IPS-NIHi11 (cell line): ENCODE measurements at regions not wholly inside any gene's neighbourhood (a gene's known extent, or its start where the extent isn't known, plus 50 kb on each side); places are given as distances from the start of the nearest gene placed in this dataset.
A peak's percentile ranks its signal among the peaks of the same experiment; 100 is the strongest.
"Not testable (repeated sequence)": the region's sequence is repeated elsewhere in the genome, so short reads cannot be mapped to it uniquely, and the experiment has no call there.

Experiments used
- DNase-seq: peaks from one replicate; pipeline ENCODE4 v3.0.0; 2012; ENCODE audit warnings: mixed read lengths, low spot score

DNA sequence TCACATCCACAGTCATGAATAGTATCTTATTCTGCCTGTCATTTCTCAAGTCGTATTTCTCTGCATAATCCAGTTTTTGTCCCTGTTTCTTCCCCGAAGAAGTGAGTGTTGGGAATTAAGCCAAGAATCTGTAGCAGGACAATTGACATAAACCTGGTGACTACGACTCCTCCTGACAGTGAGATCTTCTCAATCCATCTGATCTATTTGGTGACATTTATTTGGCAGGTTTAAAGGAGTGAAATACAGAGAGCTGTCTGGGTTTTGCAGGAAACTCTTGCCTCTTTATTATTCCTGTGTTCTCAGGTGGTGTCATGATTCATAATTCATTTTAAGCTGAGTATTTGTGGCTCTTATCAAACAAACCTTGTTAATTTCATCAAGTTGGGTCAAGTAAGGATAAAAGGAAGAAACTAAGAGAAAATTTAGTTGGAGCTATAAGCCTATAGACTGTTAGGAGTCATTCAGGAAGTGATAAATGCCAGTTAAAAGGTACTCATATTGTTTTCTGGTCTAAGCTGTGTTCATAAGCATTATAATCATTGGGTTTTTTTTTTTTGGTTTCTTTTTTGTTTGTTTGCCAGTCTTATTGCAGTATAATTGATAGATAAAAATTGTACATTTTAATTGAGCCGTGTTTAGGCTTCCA is 95.9 kb upstream of the PCSK1 start:
- no peak for DNase-seq

DNA sequence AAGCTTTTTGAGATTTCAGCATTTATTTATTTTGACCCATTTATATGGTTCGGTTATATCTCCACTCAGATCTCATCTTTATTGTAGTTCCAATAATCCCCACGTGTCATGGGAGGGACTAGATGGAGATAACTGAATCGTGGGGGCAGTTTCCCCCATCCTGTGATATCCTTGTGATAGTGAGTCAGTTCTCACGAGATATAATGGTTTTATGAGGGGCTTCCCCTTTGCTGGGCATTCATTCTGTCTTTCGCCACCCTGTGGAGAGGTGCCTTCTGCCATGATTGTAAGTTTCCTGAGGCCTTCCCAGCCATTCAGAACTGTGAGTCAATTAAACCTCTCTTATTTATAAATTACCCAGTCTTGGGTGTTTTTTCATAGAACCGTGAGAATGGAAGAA is 96.5 kb upstream of the PCSK1 start:
- no peak for DNase-seq

DNA sequence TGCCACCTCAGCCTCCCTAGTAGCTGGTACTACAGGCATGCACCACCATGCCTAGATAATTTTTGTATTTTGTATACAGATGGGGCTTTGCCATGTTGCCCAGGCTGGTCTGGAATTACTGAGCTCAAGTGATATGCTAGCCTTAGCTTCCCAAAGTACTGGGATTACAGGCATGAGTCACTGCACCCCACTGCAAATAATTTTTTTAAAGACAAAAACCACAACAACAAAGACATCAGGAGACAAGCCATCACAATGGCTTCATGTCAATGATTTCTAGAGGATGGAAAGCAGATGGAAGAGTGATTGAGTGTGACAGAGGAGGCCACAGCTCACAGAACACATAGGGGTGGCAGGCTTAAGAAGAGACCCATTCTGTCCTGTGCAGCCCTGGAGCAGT is 97.9 kb upstream of the PCSK1 start:
- DNase-seq = no peak

DNA sequence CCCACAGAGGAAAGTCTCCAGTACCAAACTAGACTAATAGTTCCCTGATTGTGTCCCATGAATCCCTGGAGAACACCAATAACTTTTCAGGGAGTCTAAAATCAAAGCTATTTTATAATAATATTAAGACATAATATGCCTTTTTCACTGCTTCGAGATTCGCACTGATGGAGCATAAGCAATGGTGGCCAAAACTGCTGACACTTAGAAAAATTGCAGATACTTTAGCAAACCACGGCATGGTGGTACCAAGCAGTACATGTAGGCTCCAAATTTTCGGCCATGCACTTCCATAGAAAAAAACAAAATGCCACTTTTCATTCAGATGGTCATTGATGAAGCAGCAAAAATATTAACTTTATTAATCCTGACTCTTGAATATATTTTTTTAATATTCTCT is 100.3 kb upstream of the PCSK1 start:
- DNase-seq = no peak

DNA sequence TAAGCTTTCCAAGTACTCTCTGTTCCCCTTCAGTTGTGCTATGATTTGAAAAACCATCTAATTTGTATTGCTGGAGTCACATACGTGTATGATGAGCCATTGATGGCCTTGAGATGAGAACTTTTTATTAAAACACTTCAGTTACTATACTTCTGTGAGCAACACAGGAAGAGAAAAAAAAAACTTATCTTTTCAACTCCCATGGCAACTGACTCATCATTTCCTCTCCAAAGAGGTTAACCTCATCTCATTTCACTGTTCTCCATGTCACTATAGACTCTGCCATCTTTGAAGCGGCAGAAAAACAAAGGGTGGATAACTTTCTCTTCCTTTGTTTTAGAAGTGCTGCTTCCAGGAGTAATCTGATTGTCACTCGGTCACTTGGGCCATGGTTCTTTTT is 104.3 kb upstream of the PCSK1 start:
- DNase-seq = no peak

DNA sequence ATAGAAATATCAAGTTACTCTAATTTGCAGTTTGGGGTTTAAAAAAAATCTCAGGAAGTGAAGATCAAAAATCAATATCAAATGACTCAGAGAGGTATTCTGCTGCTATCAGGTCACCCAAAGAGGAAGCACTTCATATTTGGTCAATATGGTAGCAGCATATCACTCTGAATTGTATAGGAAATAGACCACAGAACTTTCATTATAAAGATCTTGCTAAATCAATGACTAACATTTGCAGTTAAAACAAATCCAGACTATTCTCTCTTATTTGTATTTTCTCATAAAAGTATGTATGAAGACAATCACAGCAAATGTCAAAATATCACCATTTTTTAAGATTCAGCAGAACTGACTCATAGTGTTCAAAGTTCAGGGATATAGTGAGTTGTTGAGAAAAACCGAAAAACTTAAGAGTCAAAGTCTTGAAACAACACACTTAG is 105.8 kb upstream of the PCSK1 start:
- DNase-seq = no peak

DNA sequence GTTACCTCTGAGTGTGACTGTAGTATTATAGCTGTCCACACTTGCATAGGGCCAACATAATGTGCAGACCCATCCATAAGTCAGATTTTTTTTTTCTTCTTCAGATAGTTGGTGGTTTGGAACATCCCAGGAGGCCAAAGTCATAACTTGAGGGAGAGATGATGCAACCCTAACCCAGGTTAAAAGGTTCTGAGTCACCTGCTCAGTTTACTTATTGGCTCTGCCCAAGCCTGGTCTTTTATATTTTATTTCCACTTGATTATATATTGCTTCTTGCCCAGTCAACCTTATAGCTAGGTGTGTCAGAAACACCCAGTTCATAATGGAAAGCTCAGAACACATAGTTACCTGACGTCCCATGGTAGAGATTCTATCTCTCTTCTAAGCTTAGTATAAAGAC is 113.1 kb upstream of the PCSK1 start:
- DNase-seq = no peak

DNA sequence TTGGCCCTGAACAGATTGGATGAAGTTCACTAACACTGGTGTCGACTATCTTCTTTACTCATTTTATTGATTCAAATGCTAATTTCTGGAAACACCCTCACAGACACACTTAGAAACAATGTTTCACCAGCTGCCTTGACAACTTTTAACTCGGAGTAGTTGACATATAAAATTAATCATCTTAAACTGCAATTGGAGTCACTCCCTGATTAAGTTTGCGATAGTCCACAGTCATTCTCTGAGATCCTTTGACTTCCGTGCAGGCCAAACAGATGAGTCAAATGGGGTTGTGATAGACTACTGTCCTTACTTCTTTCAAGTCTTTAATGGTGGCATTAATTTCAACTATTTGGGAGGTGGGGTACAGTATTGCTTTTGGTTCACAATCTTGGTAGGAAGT is 114.4 kb upstream of the PCSK1 start:
- no peak for DNase-seq

DNA sequence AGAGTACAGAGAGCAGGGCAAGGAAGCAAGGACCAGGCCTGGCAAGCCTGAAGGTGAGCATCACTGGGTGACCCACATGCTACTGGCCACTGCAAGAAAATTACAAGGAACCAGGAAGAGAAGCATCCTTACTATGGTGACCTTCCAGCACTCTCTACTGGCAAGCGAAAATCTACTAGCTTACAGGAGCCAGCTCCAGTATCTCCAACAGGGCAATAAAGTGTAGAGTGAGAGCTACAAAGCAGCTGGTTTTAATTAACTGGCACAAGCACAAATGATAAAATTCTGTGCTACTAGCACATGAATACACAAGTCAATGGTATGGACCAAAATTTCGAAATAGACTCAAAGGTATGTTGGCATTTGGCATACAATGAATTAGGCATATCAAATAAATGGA is 113.3 kb upstream of the CAST start:
- DNase-seq = no peak

DNA sequence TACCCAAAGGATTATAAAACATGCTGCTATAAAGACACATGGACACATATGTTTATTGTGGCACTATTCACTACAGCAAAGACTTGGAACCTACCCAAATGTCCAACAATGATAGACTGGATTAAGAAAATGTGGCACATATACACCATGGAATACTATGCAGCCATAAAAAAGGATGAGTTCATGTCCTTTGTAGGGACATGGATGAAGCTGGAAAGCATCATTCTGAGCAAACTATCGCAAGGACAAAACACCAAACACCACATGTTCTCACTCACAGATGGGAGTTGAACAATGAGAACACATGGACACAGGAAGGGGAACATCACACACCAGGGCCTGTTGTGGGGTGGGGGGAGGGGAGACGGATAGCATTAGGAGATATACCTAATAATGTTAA is 101.3 kb upstream of the CAST start:
- not testable (repeated sequence) for DNase-seq

DNA sequence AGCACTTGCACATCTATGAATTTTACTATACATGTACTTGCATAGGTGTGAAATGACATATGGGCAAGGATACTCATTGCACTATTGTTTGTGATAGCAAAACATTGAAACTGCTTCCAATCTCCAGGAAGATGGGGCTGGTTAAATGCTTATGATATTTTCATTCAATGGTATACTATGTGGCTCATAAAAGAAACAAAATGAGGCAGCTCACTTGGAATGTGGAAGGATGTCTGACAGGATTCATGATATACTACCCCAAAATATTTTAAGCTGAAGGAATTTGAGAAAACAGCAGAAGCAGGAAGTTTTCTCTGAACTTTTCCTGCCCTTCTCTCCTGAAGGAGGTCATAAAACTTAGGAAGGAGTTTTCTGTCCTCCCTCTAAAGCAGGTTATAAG is 99.6 kb upstream of the CAST start:
- DNase-seq = no peak

DNA sequence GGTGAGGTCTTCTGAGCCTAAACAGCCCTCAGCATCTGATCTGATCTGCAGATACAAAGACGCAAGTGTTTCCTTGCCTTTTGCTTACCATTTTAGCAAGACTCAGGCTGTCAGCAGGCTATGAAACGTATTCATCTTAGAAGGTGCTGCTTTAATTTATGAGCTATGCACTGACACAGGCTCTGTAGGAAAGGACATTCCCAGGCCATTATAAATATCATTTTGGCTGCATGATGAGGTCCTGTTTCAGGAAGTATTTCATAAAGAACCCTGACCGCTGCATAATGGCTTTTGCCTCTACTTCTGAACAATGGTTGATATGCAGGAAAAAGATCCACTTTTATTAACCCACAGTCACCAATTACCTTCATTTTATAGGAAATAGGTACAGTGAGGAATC is 98.4 kb upstream of the CAST start:
- no peak for DNase-seq

DNA sequence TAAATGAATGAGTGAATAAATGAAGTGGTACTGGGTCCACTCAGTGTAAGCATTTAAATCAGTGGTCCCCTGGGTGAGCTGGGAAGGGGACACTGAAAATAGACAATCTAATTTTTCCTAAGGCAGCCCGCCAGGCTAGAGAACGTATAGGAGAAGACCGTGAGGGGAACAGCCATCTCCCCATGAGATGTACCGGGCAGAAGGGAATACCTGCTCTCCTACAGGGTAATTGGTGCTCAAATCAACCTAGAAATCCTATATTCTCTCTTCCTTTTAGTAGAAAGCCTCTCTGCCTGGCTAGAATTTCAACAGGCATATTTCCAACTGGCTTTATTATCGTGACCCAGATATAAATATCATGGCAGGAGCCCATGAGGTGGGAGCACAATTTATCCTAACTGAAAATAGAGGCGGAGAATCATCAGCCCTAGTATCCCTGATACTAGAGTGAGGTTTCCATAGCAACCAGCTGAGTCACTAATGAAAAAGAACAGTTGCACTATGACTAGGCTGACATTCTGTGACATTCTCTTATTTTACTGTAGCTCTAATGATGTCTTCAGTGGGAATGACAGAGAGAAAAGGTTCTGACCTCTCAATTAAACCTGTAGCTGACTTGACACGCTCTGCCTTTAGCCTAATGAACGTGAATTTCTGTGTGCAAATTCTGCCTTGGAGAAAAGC is 96.5 kb upstream of the CAST start:
- DNase-seq = no peak

DNA sequence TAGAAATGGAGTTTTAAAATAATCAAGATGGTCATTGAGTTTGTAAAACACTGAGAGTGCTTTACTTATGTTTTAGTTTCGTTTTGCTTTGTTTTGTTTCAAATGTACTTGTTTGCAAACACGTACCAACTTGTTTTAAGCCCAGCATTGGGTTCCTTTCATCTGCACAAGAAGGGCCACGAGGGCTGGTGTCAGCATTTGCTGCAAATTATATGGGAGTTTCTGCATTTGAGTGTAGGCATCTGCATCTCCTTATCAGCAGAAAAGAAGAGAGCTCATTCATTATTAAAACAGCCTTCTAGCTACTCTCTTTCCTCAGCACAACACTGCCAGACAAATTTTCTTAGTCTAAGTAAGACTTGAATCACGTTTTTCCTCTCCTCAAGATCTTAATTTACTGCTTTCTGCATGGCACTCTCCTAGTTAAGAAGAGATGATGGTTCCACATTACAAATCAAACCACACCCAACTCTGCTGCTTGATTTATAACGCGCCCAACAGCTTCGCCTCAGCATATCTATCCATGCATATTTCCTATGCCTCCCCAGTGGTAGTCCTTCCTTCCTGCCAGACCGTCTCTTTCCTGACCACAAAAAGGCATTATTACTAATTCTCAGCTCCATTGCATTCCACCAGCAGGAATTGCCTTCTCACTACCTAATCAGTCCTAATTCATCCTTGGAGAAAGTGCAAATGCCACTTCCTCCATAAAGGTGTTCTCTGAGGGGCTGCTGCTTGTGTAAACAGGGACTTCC is 95.2 kb upstream of the CAST start:
- DNase-seq = no peak

DNA sequence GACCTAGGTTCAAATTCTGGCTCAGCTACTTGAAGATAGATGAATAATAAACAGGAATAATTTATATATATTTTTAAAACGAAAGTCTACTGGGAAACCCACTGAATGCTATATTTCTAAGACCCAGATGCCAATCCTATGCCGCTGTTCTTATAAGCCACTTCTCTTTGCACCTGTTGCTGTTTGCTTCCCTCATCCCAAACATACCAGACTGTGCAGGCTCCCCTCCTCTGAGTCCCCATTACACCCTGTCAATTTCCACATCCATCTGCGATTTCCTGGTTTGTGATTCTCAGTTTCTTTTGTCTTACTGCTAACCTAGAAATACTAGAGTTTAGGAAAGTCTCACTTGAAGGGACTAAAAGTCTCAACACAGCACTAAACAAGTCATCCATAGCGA is 92.8 kb upstream of the CAST start:
- no peak for DNase-seq

DNA sequence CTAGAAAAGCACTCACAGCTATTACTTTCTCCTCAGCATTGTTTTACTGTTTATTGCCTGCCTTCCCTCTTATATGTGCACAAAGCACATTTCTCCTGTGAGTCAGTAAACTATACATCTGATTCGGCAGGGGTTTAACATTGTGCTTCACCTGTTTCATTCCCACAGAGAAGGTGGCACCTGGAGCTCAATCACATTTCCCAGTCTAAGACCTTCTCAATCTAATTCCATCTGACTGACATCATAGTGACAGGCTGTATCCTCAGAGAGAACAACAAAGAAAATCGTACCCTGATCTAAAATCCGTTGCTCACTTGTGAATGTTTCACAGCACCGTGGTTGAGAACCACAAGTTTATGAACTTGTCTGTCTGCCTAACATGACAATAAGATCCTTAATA is 92.4 kb upstream of the CAST start:
- no peak for DNase-seq

DNA sequence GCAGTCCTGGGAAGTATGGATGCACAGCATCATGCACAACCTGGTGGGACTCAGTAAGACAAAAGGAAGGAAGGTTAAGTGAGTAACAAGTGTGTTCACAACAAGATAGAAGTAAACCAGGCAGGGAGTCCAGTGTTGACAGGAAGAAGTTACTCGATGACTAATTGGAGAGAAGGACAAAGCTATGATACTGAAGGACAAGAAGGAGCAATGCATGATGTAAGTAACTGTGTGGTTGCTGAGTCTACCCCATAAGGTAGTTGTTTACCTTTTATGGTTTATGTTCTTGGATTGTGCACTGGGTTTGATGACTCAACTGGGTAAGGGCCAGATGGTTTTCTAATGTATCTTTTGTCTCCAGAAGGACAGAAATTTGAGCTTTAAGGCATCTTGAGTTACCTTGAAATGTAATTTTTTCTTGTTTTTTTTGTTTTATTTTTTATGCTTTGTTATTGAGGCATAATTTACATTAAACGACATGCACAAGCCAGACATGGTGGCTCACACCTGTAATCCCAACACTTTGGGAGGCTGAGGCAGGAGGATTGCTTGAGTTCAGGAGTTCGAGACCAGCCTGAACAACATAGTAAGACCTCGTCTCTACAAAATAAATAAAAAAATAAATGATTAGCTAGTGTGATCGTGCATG is 89.2 kb upstream of the CAST start:
- DNase-seq = no peak

DNA sequence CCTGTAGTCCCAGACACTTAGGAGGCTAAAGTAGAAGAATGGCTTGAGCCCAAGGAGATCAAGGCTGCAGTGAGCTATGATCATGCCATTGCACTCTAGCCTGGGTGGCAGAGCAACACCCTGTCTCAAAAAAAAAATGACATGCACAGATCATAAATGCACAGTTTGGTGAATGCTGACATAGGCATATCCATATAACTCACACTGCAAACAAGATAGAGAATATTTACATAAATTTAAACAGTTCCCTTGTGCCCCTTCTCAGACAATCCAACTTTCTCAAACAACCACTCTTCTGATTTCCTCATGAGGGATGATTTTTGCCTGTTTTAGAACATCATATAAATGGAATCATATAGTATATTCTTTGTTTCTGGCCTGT is 88.7 kb upstream of the CAST start:
- DNase-seq = no peak

DNA sequence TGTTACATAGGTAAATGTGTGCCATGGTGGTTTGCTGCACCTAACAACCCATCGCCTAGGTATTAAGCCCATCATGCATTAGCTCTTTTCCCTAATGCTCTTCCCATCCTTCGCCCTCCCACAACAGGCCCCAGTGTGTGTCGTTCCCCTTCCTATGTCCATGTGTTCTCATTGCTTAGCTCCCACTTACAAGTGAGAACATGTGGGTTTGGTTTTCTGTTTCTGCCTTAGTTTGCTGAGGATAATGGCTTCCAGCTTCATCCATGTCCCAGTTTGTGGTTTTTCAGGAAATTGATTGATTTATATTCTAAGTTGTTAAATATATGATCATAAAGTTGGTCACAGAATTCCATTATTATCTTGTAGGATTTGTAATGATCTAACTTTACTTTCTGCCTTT is 85.3 kb upstream of the CAST start:
- no peak for DNase-seq

DNA sequence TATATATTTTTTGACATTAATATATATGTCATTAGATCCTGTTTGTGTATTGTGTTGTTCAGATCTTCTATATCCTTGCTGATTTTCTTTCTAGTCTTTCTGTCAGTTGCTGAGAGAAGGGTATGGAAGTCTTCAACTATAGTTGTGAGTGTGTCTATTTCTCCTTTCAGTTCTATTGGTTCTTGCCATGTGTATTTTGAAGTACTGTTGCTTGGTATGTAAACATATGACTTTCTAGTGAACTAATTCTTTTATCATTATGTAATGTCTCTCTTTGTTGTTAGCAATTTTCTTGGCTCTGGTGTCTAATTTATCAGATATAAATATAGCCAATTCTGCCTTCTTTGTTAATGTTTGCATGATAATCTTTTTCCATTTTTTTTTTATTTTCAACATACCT is 84.3 kb upstream of the CAST start:
- no peak for DNase-seq

DNA sequence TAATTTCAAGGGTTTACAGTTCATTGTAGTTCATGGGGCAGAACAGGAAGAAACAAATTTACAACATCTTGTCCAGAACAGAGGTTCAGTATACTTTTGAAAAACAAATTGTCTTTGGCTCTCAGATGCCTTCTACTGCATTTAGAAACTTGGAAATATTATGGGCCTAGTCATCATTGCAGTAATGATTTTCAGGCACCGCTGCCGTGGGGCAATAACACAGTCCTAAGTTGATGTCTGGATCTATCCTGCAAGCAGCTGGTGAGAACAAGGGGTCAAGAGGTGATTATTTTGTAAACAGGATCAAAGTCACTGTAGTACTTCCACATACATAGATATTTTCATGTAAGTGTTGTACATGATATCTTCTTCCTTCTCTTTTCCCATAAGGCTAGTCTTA is 82.5 kb upstream of the CAST start:
- no peak for DNase-seq

DNA sequence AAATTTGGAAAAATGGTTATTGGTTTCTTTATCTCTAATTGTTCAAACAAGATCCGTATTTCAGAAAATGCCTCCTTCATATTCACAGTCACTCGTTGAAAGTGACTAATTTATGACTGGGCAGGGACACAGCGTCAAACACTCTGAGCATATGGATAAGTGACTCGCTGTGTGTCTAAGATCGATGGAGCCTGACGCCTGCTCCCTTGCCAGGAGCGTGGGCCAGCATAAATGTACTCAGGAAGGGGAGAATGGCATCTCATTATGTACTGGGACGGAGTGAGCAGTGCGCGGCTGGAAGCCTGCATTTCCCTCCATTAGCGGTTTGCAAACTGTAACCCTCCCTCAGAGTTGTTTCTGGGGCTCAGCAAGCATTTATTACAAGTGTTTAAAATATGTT is 79.8 kb upstream of the CAST start:
- DNase-seq = peak; percentile 36

DNA sequence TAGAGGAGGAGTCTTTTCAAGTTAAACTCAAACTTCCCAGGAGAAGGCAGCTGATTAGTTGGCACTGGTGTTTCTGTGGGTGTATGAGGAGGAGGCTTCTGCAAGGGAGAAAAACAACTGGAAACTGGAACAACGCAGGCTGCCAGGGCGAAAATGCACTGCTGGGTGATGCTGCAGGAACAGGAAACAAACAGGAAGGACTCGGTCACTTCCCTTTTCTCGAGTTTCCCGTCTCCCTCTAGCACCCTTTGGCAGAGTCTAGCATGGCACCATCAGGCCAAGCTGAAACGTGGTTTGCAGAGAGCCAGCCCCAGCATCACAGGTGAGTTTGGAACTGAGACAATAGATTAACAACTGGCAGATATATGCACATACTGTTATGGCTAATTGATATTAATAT is 77.5 kb upstream of the CAST start:
- DNase-seq = no peak
